ENCODE measurements at regions not wholly inside any gene's neighbourhood (a gene's known extent, or its start where the extent isn't known, plus 50 kb on each side); places are given as distances from the start of the nearest gene placed in this dataset.

- no peaks in the 10 kb centered on the region for H3K9me2 ChIP-seq (ENCODE audit: insufficient read depth)
- H3K4me2 ChIP-seq, result no peak overlapping the region
- Mint-ChIP-seq H3K4me3 (no peak overlapping the region), H3K27me3 (ENCODE audit: insufficient read depth, low read depth, poor library complexity) (no peaks in the 10 kb centered on the region), H3K27ac (no peak overlapping the region), H3K4me1 (no peaks in the 10 kb centered on the region), H3K9me3 (no peaks in the 10 kb centered on the region), H3K36me3 (ENCODE audit: low read depth) (no peaks in the 10 kb centered on the region)
- H3K4me3 ChIP-seq, result no peak overlapping the region
- no peaks in the 10 kb centered on the region for H3K27me3 ChIP-seq (ENCODE audit: insufficient read depth)
- no peaks in the 10 kb centered on the region for H3K36me3 ChIP-seq (ENCODE audit: insufficient read depth)
- no peaks in the 10 kb centered on the region for H3F3A ChIP-seq (replicated peaks; ENCODE audit: low read depth)
- H2AFZ ChIP-seq, result no peak overlapping the region
- H3K4me1 ChIP-seq (ENCODE audit: insufficient read depth), result no peaks in the 10 kb centered on the region
- DNase-seq (ENCODE audit: low spot score) (no peak), ATAC-seq (no peak)
- no peaks in the 10 kb centered on the region for H3K79me2 ChIP-seq (replicated peaks; ENCODE audit: insufficient read depth)
- no peaks in the 10 kb centered on the region for H4K20me1 ChIP-seq (replicated peaks; ENCODE audit: insufficient read depth)
- H3K27ac ChIP-seq (ENCODE audit: low read depth), result no peak overlapping the region
- no peak for TF ChIP-seq JUNB (IDR thresholded peaks at IDR 0.05; ENCODE audit: unreplicated experiment)
- no peak for TF ChIP-seq EZH2phosphoT487 (IDR thresholded peaks at IDR 0.05; ENCODE audit: unreplicated experiment)
- TF ChIP-seq STAT1 (IDR thresholded peaks at IDR 0.05; ENCODE audit: unreplicated experiment), result no peak
- no peak for TF ChIP-seq EZH2 (IDR thresholded peaks at IDR 0.05; ENCODE audit: low read depth, unreplicated experiment)
- no peak for TF ChIP-seq ZNF331 (CRISPR knock-in tag; IDR thresholded peaks at IDR 0.05; ENCODE audit: low read depth)
- TF ChIP-seq CTCF (conservative IDR thresholded peaks at IDR 0.05; ENCODE audit: low read depth in 2 of 2), result no peak
- no peak for TF ChIP-seq REST (IDR thresholded peaks at IDR 0.05; ENCODE audit: unreplicated experiment)
Observed at GRCh38 chr1:48121955-48122354, 100.6 kb upstream of the SLC5A9 start.

GRCh38 chr1:48120621-48121020 is 101.9 kb upstream of the SLC5A9 start:
- H3K27ac ChIP-seq (ENCODE audit: low read depth), result no peak overlapping the region
- no peaks in the 10 kb centered on the region for H3K9me2 ChIP-seq (ENCODE audit: insufficient read depth)
- H3K27me3 ChIP-seq (ENCODE audit: insufficient read depth), result no peaks in the 10 kb centered on the region
- no peaks in the 10 kb centered on the region for H3K4me1 Mint-ChIP-seq
- H4K20me1 ChIP-seq (replicated peaks; ENCODE audit: insufficient read depth), result no peaks in the 10 kb centered on the region
- H3K27me3 Mint-ChIP-seq (ENCODE audit: insufficient read depth, low read depth, poor library complexity), result no peaks in the 10 kb centered on the region
- no peak for DNase-seq (ENCODE audit: low spot score)
- H3K27ac Mint-ChIP-seq, result no peak overlapping the region
- H3K9me3 Mint-ChIP-seq, result no peaks in the 10 kb centered on the region
- no peak overlapping the region for H3K4me3 ChIP-seq
- no peaks in the 10 kb centered on the region for H3K79me2 ChIP-seq (replicated peaks; ENCODE audit: insufficient read depth)
- H3K4me2 ChIP-seq, result no peak overlapping the region
- no peak overlapping the region for H2AFZ ChIP-seq
- H3K4me3 Mint-ChIP-seq, result no peak overlapping the region
- H3F3A ChIP-seq (replicated peaks; ENCODE audit: low read depth), result no peaks in the 10 kb centered on the region
- ATAC-seq, result no peak
- H3K4me1 ChIP-seq (ENCODE audit: insufficient read depth), result no peaks in the 10 kb centered on the region
- H3K36me3 ChIP-seq (ENCODE audit: insufficient read depth), result no peaks in the 10 kb centered on the region
- no peaks in the 10 kb centered on the region for H3K36me3 Mint-ChIP-seq (ENCODE audit: low read depth)
- no peak for TF ChIP-seq REST (IDR thresholded peaks at IDR 0.05; ENCODE audit: unreplicated experiment)
- no peak for TF ChIP-seq NANOG (IDR thresholded peaks at IDR 0.05; ENCODE audit: borderline replicate concordance)
- TF ChIP-seq ZNF114 (CRISPR knock-in tag; IDR thresholded peaks at IDR 0.05), result no peak
- no peak for TF ChIP-seq EZH2 (IDR thresholded peaks at IDR 0.05; ENCODE audit: low read depth, unreplicated experiment)
- no peak for TF ChIP-seq STAT1 (IDR thresholded peaks at IDR 0.05; ENCODE audit: unreplicated experiment)
